Sigmoid colon (tissue), 3 donors: ENCODE measurements at regions not wholly inside any gene's neighbourhood (a gene's known extent, or its start where the extent isn't known, plus 50 kb on each side); places are given as distances from the start of the nearest gene placed in this dataset.

ENCODE experiments used
- CTCF ChIP-seq, 4 experiments: fragments of 450-650 bp in 3 of 4; fragments of 200-600 bp in 1 of 4; IDR thresholded peaks; one replicate each; pipeline ENCODE4 v1.5.1; 2016 to 2019; ENCODE audit warnings: antibody characterized with exemption in 4 of 4, mild to moderate bottlenecking in 3 of 4, moderate library complexity in 2 of 4
- POLR2A ChIP-seq, 2 donors: fragments of 450-650 bp; IDR thresholded peaks; one replicate each; pipeline ENCODE4 v1.6.1; 2016; ENCODE audit warnings: antibody characterized with exemption in 2 of 2, mild to moderate bottlenecking in 2 of 2, moderate library complexity in 2 of 2

GRCh38 chr6:21952367-21952766 is 344.5 kb downstream of the PRL start:
- TF ChIP-seq CTCF (IDR thresholded peaks at IDR 0.05) (no peak), POLR2A (IDR thresholded peaks at IDR 0.05) (no peak)
